ENCODE measurements at regions not wholly inside any gene's neighbourhood (a gene's known extent, or its start where the extent isn't known, plus 50 kb on each side); places are given as distances from the start of the nearest gene placed in this dataset.

GRCh38 chr16:65710107-65710506 is 588.2 kb upstream of the CDH11 start:
- no peak for TF ChIP-seq CTCF (IDR thresholded peaks at IDR 0.05; ENCODE audit: poor library complexity)
- TF ChIP-seq EZH2 (IDR thresholded peaks at IDR 0.05; ENCODE audit: borderline replicate concordance), result no peak
